Ishikawa (cell line): ENCODE measurements at regions not wholly inside any gene's neighbourhood (a gene's known extent, or its start where the extent isn't known, plus 50 kb on each side); places are given as distances from the start of the nearest gene placed in this dataset.

Source experiments
- CEBPB ChIP-seq: IDR thresholded peaks from 2 replicates; pipeline ENCODE4 v1.6.1; 2012
- CREB1 ChIP-seq: IDR thresholded peaks from 2 replicates; pipeline ENCODE4 v1.6.1; 2012; ENCODE audit warnings: low read depth
- EGR1 ChIP-seq: IDR thresholded peaks from 2 replicates; pipeline ENCODE4 v1.6.1; 2012
- EP300 ChIP-seq: IDR thresholded peaks from 2 replicates; pipeline ENCODE4 v1.6.1; 2012; ENCODE audit warnings: borderline replicate concordance
- FOXM1 ChIP-seq: IDR thresholded peaks from 2 replicates; pipeline ENCODE4 v1.6.1; 2012; ENCODE audit warnings: low read depth, borderline replicate concordance
- NFIC ChIP-seq: IDR thresholded peaks from 2 replicates; pipeline ENCODE4 v1.6.1; 2012
- RAD21 ChIP-seq: IDR thresholded peaks from 2 replicates; pipeline ENCODE4 v1.6.1; 2012; ENCODE audit warnings: low read depth
- REST ChIP-seq: IDR thresholded peaks from 2 replicates; pipeline ENCODE4 v1.6.1; 2012; ENCODE audit warnings: low read depth, mild to moderate bottlenecking
- TAF1 ChIP-seq: IDR thresholded peaks from 2 replicates; pipeline ENCODE4 v1.6.1; 2012; ENCODE audit warnings: low read depth, mild to moderate bottlenecking
- TCF12 ChIP-seq: IDR thresholded peaks from 2 replicates; pipeline ENCODE4 v1.6.1; 2012; ENCODE audit warnings: low read depth
- TEAD4 ChIP-seq: IDR thresholded peaks from 2 replicates; pipeline ENCODE4 v1.6.1; 2012
- YY1 ChIP-seq: IDR thresholded peaks from 2 replicates; pipeline ENCODE4 v1.6.1; 2012; ENCODE audit warnings: low read depth
- ZBTB7A ChIP-seq: IDR thresholded peaks from 2 replicates; pipeline ENCODE4 v1.6.1; 2012; ENCODE audit warnings: low read depth
- TF ChIP-seq, protein P1 (sequence below): IDR thresholded peaks from 2 replicates; pipeline ENCODE4 v1.6.1; 2012
- TF ChIP-seq, protein P2 (sequence below): IDR thresholded peaks from 2 replicates; pipeline ENCODE4 v1.6.1; 2012

GRCh38 chr12:93944911-93945310, 203.5 kb upstream of the PLXNC1 start:
- TF ChIP-seq TEAD4, result no peak
- TF ChIP-seq YY1, result no peak
- TF ChIP-seq CEBPB, result no peak
- no peak for TF ChIP-seq FOXM1
- no peak for TF ChIP-seq EP300
- TF ChIP-seq, protein P1, sequence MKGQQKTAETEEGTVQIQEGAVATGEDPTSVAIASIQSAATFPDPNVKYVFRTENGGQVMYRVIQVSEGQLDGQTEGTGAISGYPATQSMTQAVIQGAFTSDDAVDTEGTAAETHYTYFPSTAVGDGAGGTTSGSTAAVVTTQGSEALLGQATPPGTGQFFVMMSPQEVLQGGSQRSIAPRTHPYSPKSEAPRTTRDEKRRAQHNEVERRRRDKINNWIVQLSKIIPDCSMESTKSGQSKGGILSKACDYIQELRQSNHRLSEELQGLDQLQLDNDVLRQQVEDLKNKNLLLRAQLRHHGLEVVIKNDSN, result no peak
- no peak for TF ChIP-seq RAD21
- no peak for TF ChIP-seq EGR1
- no peak for TF ChIP-seq ZBTB7A
- no peak for TF ChIP-seq TCF12
- TF ChIP-seq, protein P2, sequence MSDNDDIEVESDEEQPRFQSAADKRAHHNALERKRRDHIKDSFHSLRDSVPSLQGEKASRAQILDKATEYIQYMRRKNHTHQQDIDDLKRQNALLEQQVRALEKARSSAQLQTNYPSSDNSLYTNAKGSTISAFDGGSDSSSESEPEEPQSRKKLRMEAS, result no peak
- no peak for TF ChIP-seq NFIC
- TF ChIP-seq REST, result no peak
- no peak for TF ChIP-seq TAF1
- TF ChIP-seq CREB1, result no peak

DNA sequence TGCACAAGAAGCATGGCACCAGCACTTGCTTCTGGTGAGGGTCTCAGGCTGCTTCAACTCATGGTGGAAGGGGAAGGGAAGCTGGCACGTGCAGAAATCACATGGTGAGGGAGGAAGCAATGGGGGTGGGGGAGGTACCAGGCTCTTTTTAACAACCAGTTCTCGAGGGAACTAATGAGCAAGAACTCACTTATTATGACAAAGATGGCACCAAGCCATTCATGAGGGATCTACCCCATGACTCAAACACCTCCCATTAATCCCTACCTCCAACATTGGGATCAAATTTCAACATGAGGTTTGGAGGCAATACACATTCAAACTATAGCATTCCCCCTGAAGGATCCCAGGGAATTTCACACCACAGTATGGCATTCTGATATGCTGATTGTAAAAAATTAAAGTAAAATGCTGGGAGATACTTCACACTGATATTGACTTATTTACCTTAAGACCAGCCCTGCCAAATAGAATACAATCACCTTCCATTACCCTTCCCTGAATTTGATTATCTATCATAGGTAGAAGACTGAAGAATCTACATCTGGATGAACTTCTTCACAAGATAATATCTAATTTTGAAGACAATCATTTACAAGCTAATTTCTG, 201.7 kb upstream of the PLXNC1 start:
- no peak for TF ChIP-seq EP300
- TF ChIP-seq TEAD4, result no peak
- no peak for TF ChIP-seq RAD21
- TF ChIP-seq, protein P2, result no peak
- TF ChIP-seq EGR1, result no peak
- no peak for TF ChIP-seq TCF12
- no peak for TF ChIP-seq YY1
- TF ChIP-seq ZBTB7A, result no peak
- no peak for TF ChIP-seq REST
- no peak for TF ChIP-seq NFIC
- no peak for TF ChIP-seq TAF1
- no peak for TF ChIP-seq CEBPB
- TF ChIP-seq, protein P1, result no peak
- no peak for TF ChIP-seq FOXM1
- TF ChIP-seq CREB1, result no peak

- TF ChIP-seq TEAD4 (no peak), EP300 (no peak), FOXM1 (no peak)
These were observed 200.9 kb upstream of the PLXNC1 start for GRCh38 chr12:93947486-93947885.

DNA sequence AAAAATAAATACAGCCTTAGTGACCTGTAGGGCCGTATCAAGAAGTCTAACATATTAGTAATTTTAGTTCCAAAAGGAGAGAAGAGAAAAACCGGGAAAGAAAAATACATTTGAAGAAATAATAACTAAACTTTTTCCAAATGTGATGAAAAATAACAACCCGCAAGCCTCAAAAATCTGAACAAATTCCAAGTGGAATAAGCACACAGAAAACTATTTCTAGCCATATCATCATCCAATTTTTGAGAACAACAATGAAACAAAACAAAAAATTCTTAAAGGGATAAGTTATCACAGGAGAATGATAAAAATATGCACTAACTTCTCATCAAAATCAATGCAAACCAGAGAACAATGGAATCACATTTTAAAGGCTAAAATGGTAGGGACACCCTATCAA, 198.1 kb upstream of the PLXNC1 start:
- no peak for TF ChIP-seq FOXM1
- TF ChIP-seq TEAD4, result no peak

- TF ChIP-seq REST, result no peak
- no peak for TF ChIP-seq CREB1
- no peak for TF ChIP-seq CEBPB
- TF ChIP-seq EGR1, result no peak
- TF ChIP-seq RAD21, result no peak
- TF ChIP-seq, protein P1, result no peak
- no peak for TF ChIP-seq TCF12
- TF ChIP-seq EP300, result no peak
- TF ChIP-seq, protein P2, result no peak
- TF ChIP-seq FOXM1, result no peak
- TF ChIP-seq ZBTB7A, result no peak
- TF ChIP-seq TAF1, result no peak
- TF ChIP-seq NFIC, result no peak
- TF ChIP-seq YY1, result no peak
These were observed 193.9 kb upstream of the PLXNC1 start for GRCh38 chr12:93954166-93955112.
